HepG2 (cell line): ENCODE measurements at regions not wholly inside any gene's neighbourhood (a gene's known extent, or its start where the extent isn't known, plus 50 kb on each side); places are given as distances from the start of the nearest gene placed in this dataset.

Source experiments
- DR1 ChIP-seq: sonication (generic); formaldehyde crosslinking; IDR thresholded peaks from 2 replicates; pipeline ENCODE4 v1.8.0; 2021; ENCODE audit warnings: mild to moderate bottlenecking, missing genetic modification reagents, inconsistent platforms
- RBM22 ChIP-seq: fragments of 200-400 bp; formaldehyde crosslinking; optimal IDR thresholded peaks from 2 replicates; pipeline ENCODE3; 2017; ENCODE audit warnings: mild to moderate bottlenecking, low read length, moderate library complexity
- SALL1 ChIP-seq: sonication (generic); formaldehyde crosslinking; IDR thresholded peaks from 2 replicates; pipeline ENCODE4 v1.8.0; 2022; ENCODE audit warnings: mild to moderate bottlenecking, missing genetic modification reagents
- ZNF263 ChIP-seq: sonication (generic); formaldehyde crosslinking; IDR thresholded peaks from 2 replicates; pipeline ENCODE4 v1.4.0; 2020; ENCODE audit warnings: missing genetic modification reagents
- ZNF264 ChIP-seq: sonication (generic); formaldehyde crosslinking; IDR thresholded peaks from 2 replicates; pipeline ENCODE4 v1.4.0; 2020; ENCODE audit warnings: missing genetic modification reagents
- ZNF326 ChIP-seq: sonication (generic); formaldehyde crosslinking; IDR thresholded peaks from 2 replicates; pipeline ENCODE4 v1.4.0; 2020; ENCODE audit warnings: missing genetic modification reagents, borderline replicate concordance
- ZNF564 ChIP-seq: sonication (generic); formaldehyde crosslinking; IDR thresholded peaks from 2 replicates; pipeline ENCODE4 v1.8.1; 2023; ENCODE audit warnings: mild to moderate bottlenecking, missing genetic modification reagents
- ZNF790 ChIP-seq: sonication (generic); formaldehyde crosslinking; IDR thresholded peaks from 2 replicates; pipeline ENCODE4 v1.8.0; 2022; ENCODE audit warnings: missing genetic modification reagents, mild to moderate bottlenecking, borderline replicate concordance
- TF ChIP-seq, protein P1 (sequence below): sonication (generic); formaldehyde crosslinking; IDR thresholded peaks from 2 replicates; pipeline ENCODE4 v1.8.0; 2022; ENCODE audit warnings: missing genetic modification reagents, mild to moderate bottlenecking, borderline replicate concordance
- TF ChIP-seq, protein P2 (sequence below): sonication (generic); formaldehyde crosslinking; IDR thresholded peaks from 2 replicates; pipeline ENCODE4 v1.5.0; 2020; ENCODE audit warnings: mild to moderate bottlenecking, missing genetic modification reagents, borderline replicate concordance
- TF ChIP-seq, protein P3 (sequence below): sonication (generic); formaldehyde crosslinking; IDR thresholded peaks from 2 replicates; pipeline ENCODE4 v1.5.1; 2020; ENCODE audit warnings: missing genetic modification reagents, mild to moderate bottlenecking, borderline replicate concordance

DNA sequence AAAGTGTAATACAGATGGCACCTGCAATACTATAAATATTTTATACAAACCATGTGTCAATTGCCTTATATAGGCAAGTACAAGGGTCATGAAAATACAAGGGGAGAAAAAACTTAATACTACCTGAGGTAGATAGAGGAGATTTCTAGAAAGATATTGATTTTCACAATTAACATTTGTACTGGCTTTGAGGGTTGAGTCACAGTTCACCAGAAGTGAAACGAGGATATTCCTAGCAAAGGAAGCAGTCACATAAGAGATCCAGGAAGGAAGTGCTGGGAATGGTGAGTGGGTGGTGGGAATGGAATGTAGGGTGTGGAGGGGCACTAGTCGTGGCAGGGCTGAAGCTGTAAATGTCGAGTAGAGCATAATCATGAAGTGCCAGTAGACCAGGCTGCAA lies 108.7 kb downstream of the P2RY1 start (continued):
- TF ChIP-seq, protein P1, sequence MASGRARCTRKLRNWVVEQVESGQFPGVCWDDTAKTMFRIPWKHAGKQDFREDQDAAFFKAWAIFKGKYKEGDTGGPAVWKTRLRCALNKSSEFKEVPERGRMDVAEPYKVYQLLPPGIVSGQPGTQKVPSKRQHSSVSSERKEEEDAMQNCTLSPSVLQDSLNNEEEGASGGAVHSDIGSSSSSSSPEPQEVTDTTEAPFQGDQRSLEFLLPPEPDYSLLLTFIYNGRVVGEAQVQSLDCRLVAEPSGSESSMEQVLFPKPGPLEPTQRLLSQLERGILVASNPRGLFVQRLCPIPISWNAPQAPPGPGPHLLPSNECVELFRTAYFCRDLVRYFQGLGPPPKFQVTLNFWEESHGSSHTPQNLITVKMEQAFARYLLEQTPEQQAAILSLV = no peak
- TF ChIP-seq ZNF790 (CRISPR knock-in tag) (no peak), ZNF263 (CRISPR knock-in tag) (no peak), ZNF564 (CRISPR knock-in tag) (no peak), ZNF326 (no peak), SALL1 (CRISPR knock-in tag) (no peak), DR1 (no peak), ZNF264 (CRISPR knock-in tag) (no peak), RBM22 (no peak)
- TF ChIP-seq, protein P2, sequence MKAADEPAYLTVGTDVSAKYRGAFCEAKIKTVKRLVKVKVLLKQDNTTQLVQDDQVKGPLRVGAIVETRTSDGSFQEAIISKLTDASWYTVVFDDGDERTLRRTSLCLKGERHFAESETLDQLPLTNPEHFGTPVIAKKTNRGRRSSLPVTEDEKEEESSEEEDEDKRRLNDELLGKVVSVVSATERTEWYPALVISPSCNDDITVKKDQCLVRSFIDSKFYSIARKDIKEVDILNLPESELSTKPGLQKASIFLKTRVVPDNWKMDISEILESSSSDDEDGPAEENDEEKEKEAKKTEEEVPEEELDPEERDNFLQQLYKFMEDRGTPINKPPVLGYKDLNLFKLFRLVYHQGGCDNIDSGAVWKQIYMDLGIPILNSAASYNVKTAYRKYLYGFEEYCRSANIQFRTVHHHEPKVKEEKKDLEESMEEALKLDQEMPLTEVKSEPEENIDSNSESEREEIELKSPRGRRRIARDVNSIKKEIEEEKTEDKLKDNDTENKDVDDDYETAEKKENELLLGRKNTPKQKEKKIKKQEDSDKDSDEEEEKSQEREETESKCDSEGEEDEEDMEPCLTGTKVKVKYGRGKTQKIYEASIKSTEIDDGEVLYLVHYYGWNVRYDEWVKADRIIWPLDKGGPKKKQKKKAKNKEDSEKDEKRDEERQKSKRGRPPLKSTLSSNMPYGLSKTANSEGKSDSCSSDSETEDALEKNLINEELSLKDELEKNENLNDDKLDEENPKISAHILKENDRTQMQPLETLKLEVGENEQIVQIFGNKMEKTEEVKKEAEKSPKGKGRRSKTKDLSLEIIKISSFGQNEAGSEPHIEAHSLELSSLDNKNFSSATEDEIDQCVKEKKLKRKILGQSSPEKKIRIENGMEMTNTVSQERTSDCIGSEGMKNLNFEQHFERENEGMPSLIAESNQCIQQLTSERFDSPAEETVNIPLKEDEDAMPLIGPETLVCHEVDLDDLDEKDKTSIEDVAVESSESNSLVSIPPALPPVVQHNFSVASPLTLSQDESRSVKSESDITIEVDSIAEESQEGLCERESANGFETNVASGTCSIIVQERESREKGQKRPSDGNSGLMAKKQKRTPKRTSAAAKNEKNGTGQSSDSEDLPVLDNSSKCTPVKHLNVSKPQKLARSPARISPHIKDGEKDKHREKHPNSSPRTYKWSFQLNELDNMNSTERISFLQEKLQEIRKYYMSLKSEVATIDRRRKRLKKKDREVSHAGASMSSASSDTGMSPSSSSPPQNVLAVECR (CRISPR knock-in tag) = no peak
- TF ChIP-seq, protein P3, sequence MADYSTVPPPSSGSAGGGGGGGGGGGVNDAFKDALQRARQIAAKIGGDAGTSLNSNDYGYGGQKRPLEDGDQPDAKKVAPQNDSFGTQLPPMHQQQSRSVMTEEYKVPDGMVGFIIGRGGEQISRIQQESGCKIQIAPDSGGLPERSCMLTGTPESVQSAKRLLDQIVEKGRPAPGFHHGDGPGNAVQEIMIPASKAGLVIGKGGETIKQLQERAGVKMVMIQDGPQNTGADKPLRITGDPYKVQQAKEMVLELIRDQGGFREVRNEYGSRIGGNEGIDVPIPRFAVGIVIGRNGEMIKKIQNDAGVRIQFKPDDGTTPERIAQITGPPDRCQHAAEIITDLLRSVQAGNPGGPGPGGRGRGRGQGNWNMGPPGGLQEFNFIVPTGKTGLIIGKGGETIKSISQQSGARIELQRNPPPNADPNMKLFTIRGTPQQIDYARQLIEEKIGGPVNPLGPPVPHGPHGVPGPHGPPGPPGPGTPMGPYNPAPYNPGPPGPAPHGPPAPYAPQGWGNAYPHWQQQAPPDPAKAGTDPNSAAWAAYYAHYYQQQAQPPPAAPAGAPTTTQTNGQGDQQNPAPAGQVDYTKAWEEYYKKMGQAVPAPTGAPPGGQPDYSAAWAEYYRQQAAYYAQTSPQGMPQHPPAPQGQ (CRISPR knock-in tag) = no peak
- TF ChIP-seq, all 625 proteins: peak for 0
